ENCODE measurements at regions not wholly inside any gene's neighbourhood (a gene's known extent, or its start where the extent isn't known, plus 50 kb on each side); places are given as distances from the start of the nearest gene placed in this dataset.
A peak's percentile ranks its signal among the peaks of the same experiment; 100 is the strongest.

DNA sequence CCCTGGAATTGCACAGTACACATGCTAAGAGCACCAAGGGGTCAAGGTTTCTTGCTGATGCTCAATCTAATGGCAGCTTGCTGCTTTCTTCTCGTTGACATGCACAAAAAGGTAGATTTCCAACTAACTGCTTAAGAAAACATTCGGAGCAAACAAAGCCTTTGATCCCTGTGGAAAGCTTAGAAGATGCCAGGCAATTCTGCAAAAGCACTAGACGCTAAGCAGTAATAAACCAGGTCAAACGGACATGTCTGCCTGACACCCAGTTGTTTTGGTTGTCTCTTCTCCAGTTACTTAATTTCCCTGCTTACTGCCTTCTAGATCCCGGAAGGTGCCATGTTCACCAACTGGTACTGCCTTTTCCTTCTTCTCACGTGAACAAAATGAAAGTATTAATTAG lies 100.5 kb upstream of the TMCC3 start:
- 95% methylated on average over 4 of the region's 6 CpGs for WGBS (ENCODE audit: insufficient coverage)
- Histone ChIP-seq H3K27me3 (replicated peaks in 2 of 5; ENCODE audit: control insufficient read depth in 4 of 5, insufficient read depth in 5 of 5, low read length in 4 of 5) (peaks cover 0 to 3% (median 0%) of the 10 kb centered on the region in 5 experiments), H3K9me3 (ENCODE audit: control extremely low read depth in 1 of 5, control insufficient read depth in 4 of 5, insufficient read depth in 2 of 5, low read depth in 1 of 5, low read length in 4 of 5) (peaks cover 0 to 3% (median 0%) of the 10 kb centered on the region in 5 experiments), H3K4me3 (ENCODE audit: control insufficient read depth in 1 of 7, extremely low read depth in 1 of 7, insufficient read depth in 4 of 7, low read depth in 2 of 7, low read length in 6 of 7) (no peak overlapping the region), H3K36me3 (ENCODE audit: control insufficient read depth in 4 of 4, insufficient read depth in 4 of 4, low read length in 3 of 4) (no peaks in the 10 kb centered on the region), H3K4me1 (ENCODE audit: control extremely low read depth in 1 of 4, control insufficient read depth in 4 of 4, insufficient read depth in 4 of 4, low read length in 3 of 4) (no peaks in the 10 kb centered on the region), H3K27ac (ENCODE audit: insufficient read depth in 1 of 2, low read depth in 1 of 2, low read length in 2 of 2, poor library complexity in 1 of 2, severe bottlenecking in 2 of 2) (no peak overlapping the region)
- ChIA-PET POLR2A (no interaction called here), CTCF (interaction anchor here (2.0 kb wide), 1 partner anchor 12 kb away, joined by 9 read pairs; no protein-coding TSS in a partner anchor)
- no peak for DNase-seq

DNA sequence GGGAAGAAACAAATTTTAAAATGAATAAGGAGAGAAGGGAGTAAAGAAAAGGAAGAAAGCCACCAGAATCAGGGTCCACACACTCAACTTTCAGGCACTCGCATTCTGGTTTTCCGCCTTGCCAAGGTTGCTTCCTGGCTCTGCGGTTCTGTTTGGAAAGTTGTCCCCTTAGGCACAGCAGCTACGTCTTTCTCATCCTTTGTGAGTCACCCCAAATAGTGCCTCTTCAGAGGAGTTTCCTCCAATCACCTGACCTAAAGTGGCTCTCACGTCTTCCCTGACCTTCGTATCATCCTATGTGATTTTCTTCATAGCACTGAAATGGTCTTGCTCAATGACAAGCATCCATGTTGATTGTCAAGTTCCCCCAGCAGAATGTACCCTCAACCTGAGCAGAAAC lies 99.5 kb upstream of the TMCC3 start:
- ChIA-PET POLR2A (no interaction called here), CTCF (interaction anchor here (1.3 to 2.0 kb wide), 3 partner anchors 7 to 146 kb away, joined by 4 to 9 read pairs (median 4); no protein-coding TSS in a partner anchor)
- peaks cover 0 to 3% (median 0%) of the 10 kb centered on the region in 5 experiments for H3K9me3 ChIP-seq (ENCODE audit: control extremely low read depth in 1 of 5, control insufficient read depth in 4 of 5, insufficient read depth in 2 of 5, low read depth in 1 of 5, low read length in 4 of 5)
- H3K4me3 ChIP-seq (ENCODE audit: control insufficient read depth in 1 of 7, extremely low read depth in 1 of 7, insufficient read depth in 4 of 7, low read depth in 2 of 7, low read length in 6 of 7): no peak overlapping the region
- DNase-seq: no peak
- peaks cover 0 to 3% (median 0%) of the 10 kb centered on the region in 5 experiments for H3K27me3 ChIP-seq (replicated peaks in 2 of 5; ENCODE audit: control insufficient read depth in 4 of 5, insufficient read depth in 5 of 5, low read length in 4 of 5)
- H3K4me1 ChIP-seq (ENCODE audit: control extremely low read depth in 1 of 4, control insufficient read depth in 4 of 4, insufficient read depth in 4 of 4, low read length in 3 of 4): no peaks in the 10 kb centered on the region
- no peak overlapping the region for H3K27ac ChIP-seq (ENCODE audit: insufficient read depth in 1 of 2, low read depth in 1 of 2, low read length in 2 of 2, poor library complexity in 1 of 2, severe bottlenecking in 2 of 2)
- WGBS (ENCODE audit: insufficient coverage): 96% methylated on average over 6 of the region's 6 CpGs
- H3K36me3 ChIP-seq (ENCODE audit: control insufficient read depth in 4 of 4, insufficient read depth in 4 of 4, low read length in 3 of 4): no peaks in the 10 kb centered on the region

DNA sequence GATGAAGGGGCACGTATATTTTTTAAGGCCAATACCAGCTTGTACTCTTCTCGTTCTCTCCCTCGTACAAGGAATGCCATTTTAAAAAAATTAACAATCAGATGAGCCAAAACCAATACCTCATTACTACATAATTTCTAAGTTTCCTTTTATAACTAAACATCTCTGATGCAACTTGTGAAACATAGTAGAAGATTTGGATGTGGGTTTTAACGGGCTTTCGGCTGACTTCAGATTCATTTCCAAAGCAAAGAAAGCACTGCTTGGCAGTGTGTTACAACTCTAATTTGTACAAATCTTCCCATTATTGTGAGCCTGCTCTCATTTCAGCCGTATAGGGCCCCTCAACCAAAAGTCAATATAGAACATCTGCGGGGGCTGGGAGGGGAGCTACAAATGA lies 99.1 kb upstream of the TMCC3 start:
- ChIA-PET POLR2A (no interaction called here), CTCF (interaction anchor here (1.3 to 2.0 kb wide), 4 partner anchors 8 to 145 kb away, joined by 3 to 9 read pairs (median 4); no protein-coding TSS in a partner anchor)
- WGBS (ENCODE audit: insufficient coverage): 100% methylated on average over 2 of the region's 7 CpGs
- Histone ChIP-seq H3K4me1 (ENCODE audit: control extremely low read depth in 1 of 4, control insufficient read depth in 4 of 4, insufficient read depth in 4 of 4, low read length in 3 of 4) (no peaks in the 10 kb centered on the region), H3K27me3 (replicated peaks in 2 of 5; ENCODE audit: control insufficient read depth in 4 of 5, insufficient read depth in 5 of 5, low read length in 4 of 5) (peaks cover 0 to 3% (median 0%) of the 10 kb centered on the region in 5 experiments), H3K27ac (ENCODE audit: insufficient read depth in 1 of 2, low read depth in 1 of 2, low read length in 2 of 2, poor library complexity in 1 of 2, severe bottlenecking in 2 of 2) (no peak overlapping the region), H3K9me3 (ENCODE audit: control extremely low read depth in 1 of 5, control insufficient read depth in 4 of 5, insufficient read depth in 2 of 5, low read depth in 1 of 5, low read length in 4 of 5) (peaks cover 0 to 3% (median 0%) of the 10 kb centered on the region in 5 experiments), H3K36me3 (ENCODE audit: control insufficient read depth in 4 of 4, insufficient read depth in 4 of 4, low read length in 3 of 4) (no peaks in the 10 kb centered on the region), H3K4me3 (ENCODE audit: control insufficient read depth in 1 of 7, extremely low read depth in 1 of 7, insufficient read depth in 4 of 7, low read depth in 2 of 7, low read length in 6 of 7) (no peak overlapping the region)
- DNase-seq: no peak

DNA sequence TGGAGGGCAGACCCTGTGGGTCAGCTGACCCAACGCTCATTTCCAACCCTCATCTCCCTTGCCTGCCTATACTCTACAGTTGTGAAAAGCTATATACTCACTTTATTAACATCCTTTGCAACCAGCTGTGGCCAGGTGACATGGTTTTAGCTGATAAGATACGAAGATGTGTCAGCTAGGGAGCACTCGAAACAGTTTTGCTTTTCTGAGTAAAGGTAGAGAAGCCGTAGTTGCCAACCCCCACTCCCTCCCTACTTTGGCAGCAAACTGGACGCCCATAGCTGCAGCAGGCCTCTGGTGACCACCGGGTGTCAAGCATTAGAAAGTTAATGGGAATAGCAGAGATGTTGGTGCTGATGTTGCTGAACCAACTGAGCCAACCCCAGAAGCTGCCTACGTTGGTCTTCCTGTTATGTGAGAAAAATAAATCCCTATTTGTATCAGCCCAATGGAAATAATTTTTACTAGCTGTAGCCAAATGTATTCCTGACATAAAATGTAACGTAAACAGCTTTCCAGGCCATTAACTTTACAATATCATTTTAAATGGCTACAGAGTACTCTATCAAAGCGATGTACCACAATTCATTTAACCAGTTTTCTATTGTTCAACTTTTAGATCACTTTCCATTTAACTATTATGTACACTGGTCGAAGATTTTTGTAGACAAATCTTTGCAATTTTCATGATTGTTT lies 98.5 kb upstream of the TMCC3 start:
- WGBS (ENCODE audit: insufficient coverage): 100% methylated on average over 6 of the region's 10 CpGs
- CTCF ChIA-PET: interaction anchor here (0.5 to 1.3 kb wide), 3 partner anchors 8 to 17 kb away, joined by 3 to 4 read pairs (median 3); no protein-coding TSS in a partner anchor
- no peak for DNase-seq
- H3K27ac ChIP-seq (ENCODE audit: insufficient read depth in 1 of 2, low read depth in 1 of 2, low read length in 2 of 2, poor library complexity in 1 of 2, severe bottlenecking in 2 of 2): no peak overlapping the region
- H3K9me3 ChIP-seq (ENCODE audit: control extremely low read depth in 1 of 5, control insufficient read depth in 4 of 5, insufficient read depth in 2 of 5, low read depth in 1 of 5, low read length in 4 of 5): peaks cover 0 to 3% (median 0%) of the 10 kb centered on the region in 5 experiments
- H3K36me3 ChIP-seq (ENCODE audit: control insufficient read depth in 4 of 4, insufficient read depth in 4 of 4, low read length in 3 of 4): no peaks in the 10 kb centered on the region
- no peaks in the 10 kb centered on the region for H3K4me1 ChIP-seq (ENCODE audit: control extremely low read depth in 1 of 4, control insufficient read depth in 4 of 4, insufficient read depth in 4 of 4, low read length in 3 of 4)
- H3K4me3 ChIP-seq (ENCODE audit: control insufficient read depth in 1 of 7, extremely low read depth in 1 of 7, insufficient read depth in 4 of 7, low read depth in 2 of 7, low read length in 6 of 7): no peak overlapping the region
- POLR2A ChIA-PET: no interaction called here
- H3K27me3 ChIP-seq (replicated peaks in 2 of 5; ENCODE audit: control insufficient read depth in 4 of 5, insufficient read depth in 5 of 5, low read length in 4 of 5): peaks cover 0 to 3% (median 0%) of the 10 kb centered on the region in 5 experiments

DNA sequence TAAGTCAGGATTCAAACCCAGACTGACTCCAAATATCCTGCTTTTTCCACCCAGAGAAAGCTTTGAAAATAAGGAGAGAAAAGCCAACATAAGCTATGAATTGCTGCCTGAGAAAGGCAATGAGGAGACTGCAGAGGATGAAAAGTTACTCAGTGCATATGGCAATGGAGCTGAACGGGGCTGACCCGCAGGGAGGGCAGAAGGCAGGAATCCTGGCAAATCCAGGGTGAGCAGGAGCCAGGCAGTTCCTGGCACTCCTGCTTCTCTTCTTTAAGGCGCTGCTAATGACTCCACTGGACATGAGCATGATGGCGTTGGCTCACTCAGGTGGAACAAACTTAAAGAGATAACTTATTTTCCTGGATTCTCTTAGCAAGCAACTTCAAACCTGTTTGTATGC lies 95.2 kb upstream of the TMCC3 start:
- peaks cover 0 to 3% (median 0%) of the 10 kb centered on the region in 5 experiments for H3K27me3 ChIP-seq (replicated peaks in 2 of 5; ENCODE audit: control insufficient read depth in 4 of 5, insufficient read depth in 5 of 5, low read length in 4 of 5)
- ChIA-PET POLR2A (interaction anchor here (0.5 kb wide), 1 partner anchor 157 kb away, joined by 3 read pairs; no protein-coding TSS in a partner anchor), CTCF (no interaction called here)
- no peak for DNase-seq
- no peak overlapping the region for H3K4me3 ChIP-seq (ENCODE audit: control insufficient read depth in 1 of 7, extremely low read depth in 1 of 7, insufficient read depth in 4 of 7, low read depth in 2 of 7, low read length in 6 of 7)
- no peaks in the 10 kb centered on the region for H3K36me3 ChIP-seq (ENCODE audit: control insufficient read depth in 4 of 4, insufficient read depth in 4 of 4, low read length in 3 of 4)
- no peak overlapping the region for H3K27ac ChIP-seq (ENCODE audit: insufficient read depth in 1 of 2, low read depth in 1 of 2, low read length in 2 of 2, poor library complexity in 1 of 2, severe bottlenecking in 2 of 2)
- peaks cover 0 to 3% (median 0%) of the 10 kb centered on the region in 5 experiments for H3K9me3 ChIP-seq (ENCODE audit: control extremely low read depth in 1 of 5, control insufficient read depth in 4 of 5, insufficient read depth in 2 of 5, low read depth in 1 of 5, low read length in 4 of 5)
- 100% methylated on average over 4 of the region's 4 CpGs for WGBS (ENCODE audit: insufficient coverage)
- no peaks in the 10 kb centered on the region for H3K4me1 ChIP-seq (ENCODE audit: control extremely low read depth in 1 of 4, control insufficient read depth in 4 of 4, insufficient read depth in 4 of 4, low read length in 3 of 4)

DNA sequence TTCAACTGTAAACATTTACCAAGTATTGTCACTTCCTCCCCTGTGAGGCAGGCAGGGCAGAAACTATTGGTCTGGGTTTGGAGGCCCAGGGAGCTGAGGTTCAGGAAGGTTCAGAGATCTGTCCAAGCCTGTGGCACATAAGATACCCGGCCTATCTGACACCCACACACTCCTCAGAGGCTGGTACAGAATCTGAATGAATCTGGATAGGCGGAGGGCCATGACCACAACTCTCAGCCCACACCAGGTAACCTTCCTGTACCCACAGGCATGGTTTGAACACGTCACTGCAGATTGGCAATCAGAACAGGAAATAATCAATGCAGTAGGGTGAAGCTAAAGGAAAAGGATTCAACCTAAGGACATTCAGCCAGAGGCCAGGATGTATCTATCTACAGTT lies 92.8 kb upstream of the TMCC3 start:
- peak in 1 of 3 donors; percentile 14 for DNase-seq
- no peak overlapping the region for H3K27ac ChIP-seq (ENCODE audit: insufficient read depth in 1 of 2, low read depth in 1 of 2, low read length in 2 of 2, poor library complexity in 1 of 2, severe bottlenecking in 2 of 2)
- peaks cover 0 to 2% (median 0%) of the 10 kb centered on the region in 5 experiments for H3K27me3 ChIP-seq (replicated peaks in 2 of 5; ENCODE audit: control insufficient read depth in 4 of 5, insufficient read depth in 5 of 5, low read length in 4 of 5)
- POLR2A ChIA-PET: no interaction called here
- peaks cover 0 to 3% (median 0%) of the 10 kb centered on the region in 5 experiments for H3K9me3 ChIP-seq (ENCODE audit: control extremely low read depth in 1 of 5, control insufficient read depth in 4 of 5, insufficient read depth in 2 of 5, low read depth in 1 of 5, low read length in 4 of 5)
- no peaks in the 10 kb centered on the region for H3K36me3 ChIP-seq (ENCODE audit: control insufficient read depth in 4 of 4, insufficient read depth in 4 of 4, low read length in 3 of 4)
- H3K4me3 ChIP-seq (ENCODE audit: control insufficient read depth in 1 of 7, extremely low read depth in 1 of 7, insufficient read depth in 4 of 7, low read depth in 2 of 7, low read length in 6 of 7): no peak overlapping the region
- CTCF ChIA-PET: interaction anchor here (0.5 to 1.6 kb wide), 3 partner anchors 13 to 31 kb away, joined by 4 read pairs; no protein-coding TSS in a partner anchor
- no peaks in the 10 kb centered on the region for H3K4me1 ChIP-seq (ENCODE audit: control extremely low read depth in 1 of 4, control insufficient read depth in 4 of 4, insufficient read depth in 4 of 4, low read length in 3 of 4)
- WGBS (ENCODE audit: insufficient coverage): 46% methylated on average over 3 of the region's 3 CpGs

DNA sequence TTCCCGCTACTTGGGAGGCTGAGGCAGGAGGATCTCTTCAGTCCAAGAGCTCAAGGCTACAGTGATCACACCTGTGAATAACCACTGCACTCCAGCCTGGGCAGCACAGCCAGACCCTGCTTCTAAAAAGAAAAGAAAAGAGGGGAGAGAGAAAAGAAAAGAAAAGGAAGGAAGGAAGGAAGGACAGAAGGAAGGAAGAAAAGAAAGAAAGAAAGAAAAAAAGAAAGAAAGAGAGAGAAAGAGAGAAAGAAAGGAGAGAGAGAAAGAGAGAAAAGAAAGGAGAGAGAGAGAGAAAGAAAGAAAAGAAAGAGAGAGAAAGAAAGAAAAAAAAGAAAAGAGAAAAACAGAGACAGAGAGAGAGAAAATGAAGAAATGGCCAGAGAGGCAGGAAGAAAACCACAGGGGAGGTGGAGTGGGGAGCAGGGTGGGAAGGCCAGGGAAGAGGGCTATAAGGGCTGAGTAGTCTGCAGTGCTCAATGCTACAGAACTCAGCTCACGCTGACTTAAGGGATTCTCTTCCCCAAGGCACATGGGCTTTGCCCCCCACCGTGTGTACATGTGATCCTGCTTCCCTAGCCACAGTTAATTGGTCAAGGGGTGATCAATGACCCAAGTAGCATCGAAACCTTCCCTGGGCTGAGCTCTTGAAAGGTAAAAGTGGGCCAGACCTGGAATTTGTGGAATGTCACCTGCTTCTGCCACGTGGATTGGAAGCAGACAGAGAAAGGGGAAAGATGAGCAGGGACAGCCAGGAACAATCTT lies 90.4 kb upstream of the TMCC3 start:
- 87% methylated on average over 5 of the region's 5 CpGs for whole genome bisulfite sequencing (ENCODE audit: insufficient coverage)
- Histone ChIP-seq H3K4me3 (ENCODE audit: control insufficient read depth in 1 of 7, extremely low read depth in 1 of 7, insufficient read depth in 4 of 7, low read depth in 2 of 7, low read length in 6 of 7) (no peak overlapping the region), H3K9me3 (ENCODE audit: control extremely low read depth in 1 of 5, control insufficient read depth in 4 of 5, insufficient read depth in 2 of 5, low read depth in 1 of 5, low read length in 4 of 5) (no peaks in the 10 kb centered on the region), H3K27me3 (replicated peaks in 2 of 5; ENCODE audit: control insufficient read depth in 4 of 5, insufficient read depth in 5 of 5, low read length in 4 of 5) (peaks cover 0 to 2% (median 0%) of the 10 kb centered on the region in 5 experiments), H3K27ac (ENCODE audit: insufficient read depth in 1 of 2, low read depth in 1 of 2, low read length in 2 of 2, poor library complexity in 1 of 2, severe bottlenecking in 2 of 2) (no peak overlapping the region), H3K4me1 (ENCODE audit: control extremely low read depth in 1 of 4, control insufficient read depth in 4 of 4, insufficient read depth in 4 of 4, low read length in 3 of 4) (no peaks in the 10 kb centered on the region), H3K36me3 (ENCODE audit: control insufficient read depth in 4 of 4, insufficient read depth in 4 of 4, low read length in 3 of 4) (no peaks in the 10 kb centered on the region)
- ChIA-PET CTCF (no interaction called here), POLR2A (no interaction called here)
- DNase-seq: no peak
